H9 (cell line): ENCODE measurements at regions not wholly inside any gene's neighbourhood (a gene's known extent, or its start where the extent isn't known, plus 50 kb on each side); places are given as distances from the start of the nearest gene placed in this dataset.

Source experiments
- DNase-seq: peaks from one replicate; pipeline ENCODE4 v3.0.0-alpha.2; 2017
- H2AFZ ChIP-seq: one replicate; pipeline ENCODE4 v1.6.1; 2013; ENCODE audit warnings: mild to moderate bottlenecking, low read length, control low read depth, moderate library complexity
- H2AK5ac ChIP-seq: 2 replicates; pipeline ENCODE4 v1.6.1; 2013; ENCODE audit warnings: low read length, control low read depth, mixed read lengths; ENCODE audit not compliant: insufficient read length
- H2BK120ac ChIP-seq: one replicate; pipeline ENCODE4 v1.6.1; 2013; ENCODE audit warnings: low read depth, mild to moderate bottlenecking, low read length, control low read depth, inconsistent platforms; ENCODE audit not compliant: poor library complexity, severe bottlenecking
- H2BK12ac ChIP-seq: 2 replicates; pipeline ENCODE4 v1.6.1; 2013; ENCODE audit warnings: low read length, control low read depth, mixed read lengths, low read depth; ENCODE audit not compliant: insufficient read length
- H2BK15ac ChIP-seq: 2 replicates; pipeline ENCODE4 v1.6.1; 2013; ENCODE audit warnings: low read depth, low read length, control low read depth
- H2BK20ac ChIP-seq: one replicate; pipeline ENCODE4 v1.6.1; 2013; ENCODE audit warnings: low read depth, mild to moderate bottlenecking, low read length, control low read depth, inconsistent platforms; ENCODE audit not compliant: poor library complexity, severe bottlenecking
- H2BK5ac ChIP-seq: 2 replicates; pipeline ENCODE4 v1.6.1; 2013; ENCODE audit warnings: low read length, control low read depth, mixed read lengths; ENCODE audit not compliant: insufficient read length
- H3K14ac ChIP-seq: 2 replicates; pipeline ENCODE4 v1.6.1; 2013; ENCODE audit warnings: low read length, control low read depth; ENCODE audit not compliant: insufficient read depth
- H3K18ac ChIP-seq: 2 replicates; pipeline ENCODE4 v1.6.1; 2013; ENCODE audit warnings: low read depth, mild to moderate bottlenecking, mixed read lengths, low read length, control low read depth; ENCODE audit not compliant: insufficient read length
- H3K23ac ChIP-seq: 2 replicates; pipeline ENCODE4 v1.6.1; 2013; ENCODE audit warnings: low read length, control low read depth, mixed read lengths, low read depth; ENCODE audit not compliant: insufficient read length
- H3K23me2 ChIP-seq: 2 replicates; pipeline ENCODE4 v1.6.1; 2013; ENCODE audit warnings: low read depth, mild to moderate bottlenecking, mixed read lengths, low read length, control low read depth; ENCODE audit not compliant: insufficient read length, poor library complexity, severe bottlenecking
- H3K27ac ChIP-seq: 2 replicates; pipeline ENCODE4 v1.5.1; 2013; ENCODE audit warnings: low read length, control low read depth, mixed read lengths, low read depth; ENCODE audit not compliant: insufficient read length
- H3K27me3 ChIP-seq: 2 replicates; pipeline ENCODE4 v1.6.1; 2013; ENCODE audit warnings: low read length, control low read depth, inconsistent platforms; ENCODE audit not compliant: insufficient read depth
- H3K4ac ChIP-seq: 2 replicates; pipeline ENCODE4 v1.6.1; 2013; ENCODE audit warnings: low read depth, mild to moderate bottlenecking, control low read depth, inconsistent platforms, low read length, moderate library complexity
- H3K4me1 ChIP-seq: 2 replicates; pipeline ENCODE4 v1.6.1; 2013; ENCODE audit warnings: low read length, control low read depth, inconsistent platforms; ENCODE audit not compliant: insufficient read depth
- H3K4me2 ChIP-seq: 2 replicates; pipeline ENCODE4 v1.6.1; 2013; ENCODE audit warnings: low read length, control low read depth, mixed read lengths; ENCODE audit not compliant: insufficient read length, insufficient read depth
- H3K56ac ChIP-seq: 2 replicates; pipeline ENCODE4 v1.6.1; 2013; ENCODE audit warnings: low read depth, mild to moderate bottlenecking, mixed read lengths, low read length, control low read depth; ENCODE audit not compliant: insufficient read length
- H3K79me1 ChIP-seq: 2 replicates; pipeline ENCODE4 v1.6.1; 2013; ENCODE audit warnings: low read depth, mild to moderate bottlenecking, moderate library complexity, low read length, control low read depth, inconsistent platforms; ENCODE audit not compliant: insufficient read depth, poor library complexity, severe bottlenecking
- H3K79me2 ChIP-seq: 2 replicates; pipeline ENCODE4 v1.6.1; 2013; ENCODE audit warnings: low read length, control low read depth, inconsistent platforms; ENCODE audit not compliant: insufficient read depth
- H3K9ac ChIP-seq: 2 replicates; pipeline ENCODE4 v1.6.1; 2013; ENCODE audit warnings: low read length, control low read depth, mixed read lengths; ENCODE audit not compliant: insufficient read length; ENCODE audit errors: extremely low read depth
- H3K9me3 ChIP-seq: one replicate; pipeline ENCODE4 v1.6.1; 2013; ENCODE audit warnings: low read depth, low read length, inconsistent platforms; ENCODE audit not compliant: control insufficient read depth
- H3T11ph ChIP-seq: one replicate; pipeline ENCODE4 v1.6.1; 2013; ENCODE audit warnings: mild to moderate bottlenecking, low read length, control low read depth, inconsistent platforms
- H4K20me1 ChIP-seq: one replicate; pipeline ENCODE4 v1.6.1; 2013; ENCODE audit not compliant: control insufficient read depth, insufficient read length, insufficient read depth
- H4K5ac ChIP-seq: 2 replicates; pipeline ENCODE4 v1.6.1; 2013; ENCODE audit warnings: low read depth, mild to moderate bottlenecking, mixed read lengths, low read length, control low read depth; ENCODE audit not compliant: insufficient read length
- H4K8ac ChIP-seq: replicated peaks from 2 replicates; pipeline ENCODE4 v1.6.1; 2013; ENCODE audit warnings: low read length, control low read depth, mixed read lengths, low read depth; ENCODE audit not compliant: insufficient read length
- H4K91ac ChIP-seq: 2 replicates; pipeline ENCODE4 v1.6.1; 2013; ENCODE audit warnings: low read depth, mild to moderate bottlenecking, moderate library complexity, mixed read lengths, low read length, control low read depth; ENCODE audit not compliant: insufficient read length
- H3K27ac Mint-ChIP-seq, 3 experiments: 2 replicates in 2 of 3; 3 replicates in 1 of 3; pipeline ENCODE4 v1.8.0; 2020 to 2021; ENCODE audit warnings: mixed read lengths in 3 of 3, mild to moderate bottlenecking in 1 of 3, moderate library complexity in 1 of 3
- H3K27me3 Mint-ChIP-seq: 2 replicates; pipeline ENCODE4 v1.8.0; 2021; ENCODE audit warnings: low read depth, mild to moderate bottlenecking, moderate library complexity, mixed read lengths
- H3K36me3 Mint-ChIP-seq, 3 experiments: 2 replicates in 2 of 3; 3 replicates in 1 of 3; pipeline ENCODE4 v1.8.0; 2020 to 2021; ENCODE audit warnings: low read depth in 3 of 3, mixed read lengths in 3 of 3; ENCODE audit not compliant: insufficient read depth in 1 of 3
- H3K4me1 Mint-ChIP-seq, 2 experiments: 2 replicates each; pipeline ENCODE4 v1.8.0; 2020; ENCODE audit warnings: mixed read lengths in 2 of 2
- H3K4me3 Mint-ChIP-seq, 2 experiments: 2 replicates in 1 of 2; 3 replicates in 1 of 2; pipeline ENCODE4 v1.8.0; 2020 to 2021; ENCODE audit warnings: mild to moderate bottlenecking in 2 of 2, mixed read lengths in 2 of 2, moderate library complexity in 1 of 2
- H3K9me3 Mint-ChIP-seq, 2 experiments: 2 replicates in 1 of 2; 3 replicates in 1 of 2; pipeline ENCODE4 v1.8.0; 2020; ENCODE audit warnings: mild to moderate bottlenecking in 2 of 2, mixed read lengths in 2 of 2, moderate library complexity in 1 of 2
- WGBS: extraction: QIAGEN DNeasy Blood & Tissue Kit; methylation state at CpG from one replicate; pipeline ENCODE4 v1.1.7; 2013; ENCODE audit warnings: missing lambda C conversion rate, low lambda C conversion rate, mixed read lengths; ENCODE audit not compliant: insufficient read length; ENCODE audit errors: extremely low coverage; 5-methylcytosine and 5-hydroxymethylcytosine counted together
- TF ChIP-seq, protein P1 (sequence below): fragments of 200-600 bp; sonication (generic); conservative IDR thresholded peaks from 3 replicates; pipeline ENCODE4 v1.8.0; 2021; ENCODE audit warnings: antibody characterized with exemption, mild to moderate bottlenecking

DNA sequence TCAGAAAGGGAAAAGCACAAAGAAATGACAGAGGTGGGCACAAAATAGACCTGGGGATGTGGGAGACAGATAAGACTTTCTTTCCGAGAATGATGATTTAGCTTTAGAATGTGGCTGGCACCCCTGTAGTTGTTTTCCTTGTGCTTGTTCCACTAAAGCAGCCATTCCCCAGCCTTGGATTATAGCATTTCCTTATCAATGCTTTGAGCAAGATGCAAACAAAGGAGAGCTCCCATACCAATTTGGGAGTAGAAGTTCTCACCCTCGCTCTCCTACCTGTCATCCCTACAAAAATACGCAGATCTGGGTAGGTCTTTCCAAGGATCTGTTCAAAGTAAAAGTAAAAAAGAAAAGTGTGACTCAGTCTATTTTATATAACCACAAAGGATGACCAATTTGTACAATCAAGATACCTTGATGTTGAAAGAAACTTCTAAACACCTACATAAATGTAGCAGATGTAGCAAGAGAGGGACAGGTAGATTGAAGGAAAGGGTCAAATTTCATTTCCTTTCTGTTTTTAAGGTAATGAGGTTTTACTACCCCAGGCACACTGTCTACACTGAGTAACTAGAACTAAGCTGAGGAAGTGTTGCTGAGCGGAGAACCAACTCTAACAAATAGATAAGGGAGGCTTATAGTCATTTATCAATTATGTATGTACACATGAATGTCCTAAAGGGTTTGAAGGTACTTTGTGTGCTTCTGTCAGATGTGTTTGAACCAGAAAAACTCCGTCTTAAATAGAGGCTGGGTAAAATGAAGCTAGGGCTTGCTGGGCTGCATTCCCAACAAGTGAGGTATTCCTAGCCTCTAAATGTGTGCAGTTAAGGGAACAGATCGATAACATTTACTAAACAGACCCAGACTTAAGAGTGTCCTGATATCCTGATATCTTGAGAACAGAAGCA, 91.1 kb upstream of the LRRN1 start:
- H3K4ac ChIP-seq: no peak overlapping the region
- no peak overlapping the region for H4K91ac ChIP-seq
- no peaks in the 10 kb centered on the region for H3K23me2 ChIP-seq
- no peaks in the 10 kb centered on the region for H3K27me3 Mint-ChIP-seq
- H3K14ac ChIP-seq: no peak overlapping the region; the same call in 1 of the 2 replicates
- H2AFZ ChIP-seq: peak overlapping the region; percentile 68
- peak overlapping the region; percentile 65 to 90 (median 81) for H3K27ac Mint-ChIP-seq
- no peak overlapping the region for H3K56ac ChIP-seq
- peaks cover 4% of the 10 kb centered on the region; the same call in 1 of the 2 replicates for H3K4me1 ChIP-seq
- no peak overlapping the region for H3T11ph ChIP-seq
- H3K9ac ChIP-seq: no peak overlapping the region
- no peak overlapping the region for H3K27ac ChIP-seq
- no peak overlapping the region for H4K5ac ChIP-seq
- no peaks in the 10 kb centered on the region for H3K9me3 ChIP-seq
- peak overlapping the region; percentile 35 for H2BK12ac ChIP-seq
- H2BK120ac ChIP-seq: no peak overlapping the region
- H2BK5ac ChIP-seq: no peak overlapping the region
- no peak for DNase-seq
- H3K27me3 ChIP-seq: no peaks in the 10 kb centered on the region
- H3K36me3 Mint-ChIP-seq: no peaks in the 10 kb centered on the region; a peak in 1 of 7 replicates
- peak overlapping the region; percentile 74 for H3K4me2 ChIP-seq
- H2BK15ac ChIP-seq: no peak overlapping the region
- H3K4me1 Mint-ChIP-seq: peaks cover 46 to 47% of the 10 kb centered on the region in 2 experiments
- WGBS: no CpG with 5 or more reads among the region's 6 CpGs
- H3K23ac ChIP-seq: no peak overlapping the region
- no peak overlapping the region for H3K18ac ChIP-seq
- TF ChIP-seq, protein P1, sequence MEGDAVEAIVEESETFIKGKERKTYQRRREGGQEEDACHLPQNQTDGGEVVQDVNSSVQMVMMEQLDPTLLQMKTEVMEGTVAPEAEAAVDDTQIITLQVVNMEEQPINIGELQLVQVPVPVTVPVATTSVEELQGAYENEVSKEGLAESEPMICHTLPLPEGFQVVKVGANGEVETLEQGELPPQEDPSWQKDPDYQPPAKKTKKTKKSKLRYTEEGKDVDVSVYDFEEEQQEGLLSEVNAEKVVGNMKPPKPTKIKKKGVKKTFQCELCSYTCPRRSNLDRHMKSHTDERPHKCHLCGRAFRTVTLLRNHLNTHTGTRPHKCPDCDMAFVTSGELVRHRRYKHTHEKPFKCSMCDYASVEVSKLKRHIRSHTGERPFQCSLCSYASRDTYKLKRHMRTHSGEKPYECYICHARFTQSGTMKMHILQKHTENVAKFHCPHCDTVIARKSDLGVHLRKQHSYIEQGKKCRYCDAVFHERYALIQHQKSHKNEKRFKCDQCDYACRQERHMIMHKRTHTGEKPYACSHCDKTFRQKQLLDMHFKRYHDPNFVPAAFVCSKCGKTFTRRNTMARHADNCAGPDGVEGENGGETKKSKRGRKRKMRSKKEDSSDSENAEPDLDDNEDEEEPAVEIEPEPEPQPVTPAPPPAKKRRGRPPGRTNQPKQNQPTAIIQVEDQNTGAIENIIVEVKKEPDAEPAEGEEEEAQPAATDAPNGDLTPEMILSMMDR: no peak
- H3K4me3 Mint-ChIP-seq: peak overlapping the region in 1 of 2 experiments; percentile 34; a peak in 1 of 5 replicates
- no peak overlapping the region for H2AK5ac ChIP-seq
- no peaks in the 10 kb centered on the region for H3K79me1 ChIP-seq
- H2BK20ac ChIP-seq: no peak overlapping the region
- no peaks in the 10 kb centered on the region for H3K9me3 Mint-ChIP-seq
- H4K8ac ChIP-seq: no peak overlapping the region
- H4K20me1 ChIP-seq: no peaks in the 10 kb centered on the region
- H3K79me2 ChIP-seq: no peaks in the 10 kb centered on the region
